ENCODE measurements at regions not wholly inside any gene's neighbourhood (a gene's known extent, or its start where the extent isn't known, plus 50 kb on each side); places are given as distances from the start of the nearest gene placed in this dataset.

- no peaks in the 10 kb centered on the region for H3K36me3 ChIP-seq (ENCODE audit: control insufficient read depth in 2 of 2, insufficient read depth in 2 of 2, low read length in 1 of 2)
- H3K27me3 ChIP-seq (ENCODE audit: control insufficient read depth in 1 of 2, insufficient read depth in 2 of 2, low read length in 2 of 2) = no peaks in the 10 kb centered on the region
- no peaks in the 10 kb centered on the region for H3K9me3 ChIP-seq (ENCODE audit: control insufficient read depth in 2 of 2, insufficient read depth in 1 of 2, low read depth in 1 of 2, low read length in 1 of 2)
- no peaks in the 10 kb centered on the region for H3K4me1 ChIP-seq (ENCODE audit: control insufficient read depth in 2 of 2, insufficient read depth in 2 of 2, low read length in 1 of 2)
- no peak overlapping the region for H3K4me3 ChIP-seq (ENCODE audit: low read depth in 1 of 2, low read length in 2 of 2)
- WGBS, 2 donors = 51 to 55% methylated on average over 3 of the region's 3 CpGs
- H3K27ac ChIP-seq (ENCODE audit: low read depth in 2 of 2, low read length in 1 of 2) = no peak overlapping the region
Observed at GRCh38 chr2:181805228-181806038, 86.1 kb upstream of the ITPRID2 start.

- Histone ChIP-seq H3K4me1 (ENCODE audit: control insufficient read depth in 2 of 2, insufficient read depth in 2 of 2, low read length in 1 of 2) (no peaks in the 10 kb centered on the region), H3K27ac (ENCODE audit: low read depth in 2 of 2, low read length in 1 of 2) (no peak overlapping the region), H3K4me3 (ENCODE audit: low read depth in 1 of 2, low read length in 2 of 2) (no peak overlapping the region), H3K36me3 (ENCODE audit: control insufficient read depth in 2 of 2, insufficient read depth in 2 of 2, low read length in 1 of 2) (no peaks in the 10 kb centered on the region), H3K27me3 (ENCODE audit: control insufficient read depth in 1 of 2, insufficient read depth in 2 of 2, low read length in 2 of 2) (no peaks in the 10 kb centered on the region), H3K9me3 (ENCODE audit: control insufficient read depth in 2 of 2, insufficient read depth in 1 of 2, low read depth in 1 of 2, low read length in 1 of 2) (no peaks in the 10 kb centered on the region)
- WGBS, 2 donors = 11% methylated on average over 1 of the region's 1 CpG
Observed at GRCh38 chr2:181806039-181806392, 85.5 kb upstream of the ITPRID2 start.

GRCh38 chr2:181807526-181807925 is 84.0 kb upstream of the ITPRID2 start:
- Histone ChIP-seq H3K4me1 (ENCODE audit: control insufficient read depth in 2 of 2, insufficient read depth in 2 of 2, low read length in 1 of 2) (no peaks in the 10 kb centered on the region), H3K9me3 (ENCODE audit: control insufficient read depth in 2 of 2, insufficient read depth in 1 of 2, low read depth in 1 of 2, low read length in 1 of 2) (no peaks in the 10 kb centered on the region), H3K4me3 (ENCODE audit: low read depth in 1 of 2, low read length in 2 of 2) (no peak overlapping the region), H3K27me3 (ENCODE audit: control insufficient read depth in 1 of 2, insufficient read depth in 2 of 2, low read length in 2 of 2) (no peaks in the 10 kb centered on the region), H3K36me3 (ENCODE audit: control insufficient read depth in 2 of 2, insufficient read depth in 2 of 2, low read length in 1 of 2) (no peaks in the 10 kb centered on the region), H3K27ac (ENCODE audit: low read depth in 2 of 2, low read length in 1 of 2) (no peak overlapping the region)
- 90 to 91% methylated on average over 2 of the region's 2 CpGs for WGBS, 2 donors

DNA sequence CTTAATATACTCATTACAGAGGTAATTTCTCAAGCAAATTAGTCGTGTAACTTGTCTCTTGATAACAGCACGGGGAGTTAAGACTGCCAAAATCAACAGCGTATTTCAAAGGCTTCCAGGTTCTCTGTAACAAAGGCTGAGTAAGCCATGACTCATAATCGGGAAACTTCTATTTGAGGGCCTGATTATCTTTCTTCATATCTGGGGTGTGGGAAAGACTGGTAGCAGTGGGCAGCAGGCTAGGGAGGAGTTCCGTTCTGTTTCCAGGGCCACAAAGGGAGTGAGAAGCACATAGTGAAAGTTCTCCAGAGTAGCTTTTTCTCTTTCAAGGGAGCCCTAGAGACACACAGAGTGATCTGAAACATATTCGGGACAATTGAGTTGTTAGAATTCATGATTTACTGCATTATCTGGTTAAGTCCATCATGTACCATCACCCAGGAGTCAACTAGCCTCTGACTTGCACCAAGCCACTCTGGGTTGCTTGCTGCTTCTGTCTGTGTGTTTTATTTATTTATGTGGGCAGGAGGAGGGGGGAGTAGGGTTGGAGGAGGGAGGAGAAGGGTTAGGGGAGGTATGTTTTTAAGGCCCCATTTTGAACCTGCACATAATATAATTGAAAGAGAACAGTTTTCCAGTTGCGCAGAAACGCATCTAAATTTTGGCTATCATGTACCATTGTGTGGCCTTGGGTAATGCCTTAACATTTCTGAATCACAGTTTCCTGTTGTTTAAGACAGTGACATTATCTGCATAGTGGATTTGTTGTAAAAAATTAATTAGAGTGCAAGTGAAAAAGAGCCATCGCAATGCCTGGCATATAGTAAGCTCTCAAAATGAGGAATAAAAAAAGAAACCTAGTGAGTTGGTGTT is 80.5 kb upstream of the ITPRID2 start:
- peak overlapping the region; percentile 51 to 64 for H3K27ac ChIP-seq (ENCODE audit: low read depth in 2 of 2, low read length in 1 of 2)
- H3K4me1 ChIP-seq (ENCODE audit: control insufficient read depth in 2 of 2, insufficient read depth in 2 of 2, low read length in 1 of 2) = no peaks in the 10 kb centered on the region
- H3K4me3 ChIP-seq (ENCODE audit: low read depth in 1 of 2, low read length in 2 of 2) = no peak overlapping the region
- no peaks in the 10 kb centered on the region for H3K36me3 ChIP-seq (ENCODE audit: control insufficient read depth in 2 of 2, insufficient read depth in 2 of 2, low read length in 1 of 2)
- 37 to 39% methylated on average over 9 of the region's 9 CpGs for WGBS, 2 donors
- no peaks in the 10 kb centered on the region for H3K9me3 ChIP-seq (ENCODE audit: control insufficient read depth in 2 of 2, insufficient read depth in 1 of 2, low read depth in 1 of 2, low read length in 1 of 2)
- no peaks in the 10 kb centered on the region for H3K27me3 ChIP-seq (ENCODE audit: control insufficient read depth in 1 of 2, insufficient read depth in 2 of 2, low read length in 2 of 2)

DNA sequence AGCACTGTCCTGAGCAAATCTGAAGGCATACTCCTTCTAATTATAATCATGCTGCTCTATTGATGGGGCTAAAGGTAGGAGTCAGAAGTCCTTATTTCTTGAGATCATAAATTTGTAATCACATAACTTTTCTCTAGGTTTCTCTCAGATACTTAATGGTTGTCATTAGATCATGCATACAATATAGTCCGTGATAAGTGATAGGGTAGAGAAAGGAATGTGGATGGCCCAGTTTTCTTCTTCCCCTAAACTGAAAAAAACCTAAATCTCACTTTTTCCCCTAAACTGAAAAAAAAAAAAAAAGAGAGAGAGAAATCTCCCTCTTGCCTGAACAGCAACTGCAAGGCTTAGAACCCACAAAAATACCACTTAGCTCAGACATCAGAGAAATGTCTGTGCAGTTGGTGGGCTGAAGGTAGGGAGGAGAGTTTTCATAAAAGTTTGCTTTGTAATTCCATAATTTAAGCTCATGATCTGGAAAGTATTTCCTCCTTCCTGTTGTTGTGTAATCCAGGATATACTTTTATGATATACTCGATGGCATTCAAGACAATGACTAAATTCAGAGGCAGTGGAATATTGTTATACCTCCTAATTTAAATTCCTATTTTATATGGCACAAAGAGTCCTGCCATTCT is 79.3 kb upstream of the ITPRID2 start:
- H3K27ac ChIP-seq (ENCODE audit: low read depth in 2 of 2, low read length in 1 of 2) = no peak overlapping the region
- H3K9me3 ChIP-seq (ENCODE audit: control insufficient read depth in 2 of 2, insufficient read depth in 1 of 2, low read depth in 1 of 2, low read length in 1 of 2) = no peaks in the 10 kb centered on the region
- no peaks in the 10 kb centered on the region for H3K4me1 ChIP-seq (ENCODE audit: control insufficient read depth in 2 of 2, insufficient read depth in 2 of 2, low read length in 1 of 2)
- H3K4me3 ChIP-seq (ENCODE audit: low read depth in 1 of 2, low read length in 2 of 2) = no peak overlapping the region
- WGBS, 2 donors = 33 to 48% methylated on average over 2 of the region's 2 CpGs
- no peaks in the 10 kb centered on the region for H3K36me3 ChIP-seq (ENCODE audit: control insufficient read depth in 2 of 2, insufficient read depth in 2 of 2, low read length in 1 of 2)
- no peaks in the 10 kb centered on the region for H3K27me3 ChIP-seq (ENCODE audit: control insufficient read depth in 1 of 2, insufficient read depth in 2 of 2, low read length in 2 of 2)

DNA sequence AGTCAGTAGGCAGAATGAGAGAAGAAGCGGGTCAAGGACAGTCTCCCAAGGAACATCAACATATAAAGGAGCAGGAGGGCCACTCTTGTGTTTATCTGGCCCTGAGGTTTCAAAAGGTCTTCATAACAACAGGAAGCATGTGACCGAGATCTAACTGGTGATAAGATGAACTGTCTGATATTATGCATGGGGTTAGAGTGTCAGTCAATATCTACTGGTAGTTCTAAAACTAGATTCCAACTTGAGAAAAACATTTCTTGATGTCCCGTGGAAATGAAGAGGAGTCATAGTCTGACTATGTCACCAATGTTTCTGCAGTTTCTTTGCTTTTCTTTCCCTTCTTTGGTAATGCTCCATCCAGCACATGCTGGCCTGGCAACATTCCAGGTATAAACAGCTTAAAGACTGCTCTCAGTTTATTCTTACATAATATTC is 77.5 kb upstream of the ITPRID2 start:
- no peaks in the 10 kb centered on the region for H3K9me3 ChIP-seq (ENCODE audit: control insufficient read depth in 2 of 2, insufficient read depth in 1 of 2, low read depth in 1 of 2, low read length in 1 of 2)
- H3K36me3 ChIP-seq (ENCODE audit: control insufficient read depth in 2 of 2, insufficient read depth in 2 of 2, low read length in 1 of 2) = no peaks in the 10 kb centered on the region
- H3K27ac ChIP-seq (ENCODE audit: low read depth in 2 of 2, low read length in 1 of 2) = no peak overlapping the region
- WGBS, 2 donors = 75 to 81% methylated on average over 3 of the region's 3 CpGs
- H3K4me3 ChIP-seq (ENCODE audit: low read depth in 1 of 2, low read length in 2 of 2) = no peak overlapping the region
- H3K4me1 ChIP-seq (ENCODE audit: control insufficient read depth in 2 of 2, insufficient read depth in 2 of 2, low read length in 1 of 2) = no peaks in the 10 kb centered on the region
- H3K27me3 ChIP-seq (ENCODE audit: control insufficient read depth in 1 of 2, insufficient read depth in 2 of 2, low read length in 2 of 2) = no peaks in the 10 kb centered on the region

DNA sequence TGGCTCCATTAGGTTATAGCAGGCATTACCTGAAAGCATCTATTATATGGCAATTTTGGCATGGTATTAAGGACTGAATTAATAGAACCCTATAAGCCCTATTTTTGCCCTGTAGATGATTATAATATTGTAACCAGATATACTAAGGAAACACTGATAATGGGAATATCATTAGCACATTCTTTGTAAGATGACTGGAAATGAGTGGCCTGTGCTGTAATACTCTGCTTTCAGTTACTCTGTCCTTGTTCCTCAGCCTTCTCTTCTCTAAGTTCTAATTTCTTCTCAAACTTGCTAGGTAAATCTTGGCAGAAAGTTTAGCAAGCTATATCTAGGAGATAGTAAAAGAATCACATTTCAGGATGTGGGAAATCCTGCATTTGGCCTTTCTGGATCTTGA is 74.0 kb upstream of the ITPRID2 start:
- no peaks in the 10 kb centered on the region for H3K36me3 ChIP-seq (ENCODE audit: control insufficient read depth in 2 of 2, insufficient read depth in 2 of 2, low read length in 1 of 2)
- no peak overlapping the region for H3K27ac ChIP-seq (ENCODE audit: low read depth in 2 of 2, low read length in 1 of 2)
- no peaks in the 10 kb centered on the region for H3K27me3 ChIP-seq (ENCODE audit: control insufficient read depth in 1 of 2, insufficient read depth in 2 of 2, low read length in 2 of 2)
- H3K4me3 ChIP-seq (ENCODE audit: low read depth in 1 of 2, low read length in 2 of 2) = no peak overlapping the region
- no peaks in the 10 kb centered on the region for H3K9me3 ChIP-seq (ENCODE audit: control insufficient read depth in 2 of 2, insufficient read depth in 1 of 2, low read depth in 1 of 2, low read length in 1 of 2)
- H3K4me1 ChIP-seq (ENCODE audit: control insufficient read depth in 2 of 2, insufficient read depth in 2 of 2, low read length in 1 of 2) = no peaks in the 10 kb centered on the region

DNA sequence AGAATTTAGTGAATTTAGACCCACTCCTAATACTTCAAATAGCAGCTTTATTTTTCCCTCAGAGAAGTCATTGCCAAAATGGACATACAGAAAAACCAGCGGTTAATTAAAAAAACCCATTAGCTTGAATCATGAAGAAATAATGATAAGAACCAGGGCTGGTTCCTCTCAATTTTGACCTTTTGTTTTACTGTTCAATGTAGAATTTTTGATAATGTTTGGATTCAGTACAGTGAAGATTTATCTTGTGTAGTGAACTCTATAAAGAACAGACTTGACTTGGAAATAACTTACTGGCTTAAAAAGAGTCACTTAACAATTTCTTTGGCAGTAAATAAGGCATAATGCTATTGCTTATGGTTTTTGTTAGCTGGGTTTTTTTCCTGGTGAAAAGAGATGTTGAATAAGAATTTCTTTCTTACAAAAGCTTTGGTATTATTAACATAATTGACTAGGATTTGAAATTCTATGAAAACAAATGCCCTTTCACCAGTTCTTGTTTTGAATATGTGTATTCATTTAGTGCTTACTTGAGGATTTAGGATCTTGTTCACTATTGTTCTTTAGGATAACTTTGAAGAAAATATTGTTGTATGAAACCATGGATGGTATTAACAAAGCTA is 73.4 kb upstream of the ITPRID2 start:
- no peaks in the 10 kb centered on the region for H3K36me3 ChIP-seq (ENCODE audit: control insufficient read depth in 2 of 2, insufficient read depth in 2 of 2, low read length in 1 of 2)
- H3K27me3 ChIP-seq (ENCODE audit: control insufficient read depth in 1 of 2, insufficient read depth in 2 of 2, low read length in 2 of 2) = no peaks in the 10 kb centered on the region
- H3K27ac ChIP-seq (ENCODE audit: low read depth in 2 of 2, low read length in 1 of 2) = no peak overlapping the region
- no peaks in the 10 kb centered on the region for H3K4me1 ChIP-seq (ENCODE audit: control insufficient read depth in 2 of 2, insufficient read depth in 2 of 2, low read length in 1 of 2)
- H3K4me3 ChIP-seq (ENCODE audit: low read depth in 1 of 2, low read length in 2 of 2) = no peak overlapping the region
- 81 to 89% methylated on average over 1 of the region's 1 CpG for WGBS, 2 donors
- no peaks in the 10 kb centered on the region for H3K9me3 ChIP-seq (ENCODE audit: control insufficient read depth in 2 of 2, insufficient read depth in 1 of 2, low read depth in 1 of 2, low read length in 1 of 2)

DNA sequence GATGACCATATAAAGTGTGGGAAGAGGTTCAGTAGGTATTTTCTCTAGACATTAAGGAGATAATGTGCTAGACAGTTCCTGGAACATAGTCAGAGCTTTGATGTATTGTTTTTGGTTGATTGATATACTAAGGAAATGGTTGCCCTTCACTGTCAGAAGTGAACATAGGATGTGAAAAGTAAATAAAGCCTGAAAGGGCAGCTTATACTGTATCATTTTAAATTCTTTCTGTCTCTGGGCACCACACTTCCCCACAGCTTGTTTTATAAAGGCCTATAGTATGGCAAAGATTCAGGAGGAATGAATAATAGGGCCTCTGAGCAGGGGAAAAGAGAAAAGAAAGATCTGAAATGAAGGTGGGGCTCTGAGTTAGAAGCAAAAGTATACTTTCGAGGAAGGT is 72.7 kb upstream of the ITPRID2 start:
- no peaks in the 10 kb centered on the region for H3K9me3 ChIP-seq (ENCODE audit: control insufficient read depth in 2 of 2, insufficient read depth in 1 of 2, low read depth in 1 of 2, low read length in 1 of 2)
- H3K4me3 ChIP-seq (ENCODE audit: low read depth in 1 of 2, low read length in 2 of 2) = no peak overlapping the region
- no peaks in the 10 kb centered on the region for H3K36me3 ChIP-seq (ENCODE audit: control insufficient read depth in 2 of 2, insufficient read depth in 2 of 2, low read length in 1 of 2)
- no peak overlapping the region for H3K27ac ChIP-seq (ENCODE audit: low read depth in 2 of 2, low read length in 1 of 2)
- H3K27me3 ChIP-seq (ENCODE audit: control insufficient read depth in 1 of 2, insufficient read depth in 2 of 2, low read length in 2 of 2) = no peaks in the 10 kb centered on the region
- WGBS, 2 donors = 72 to 83% methylated on average over 1 of the region's 1 CpG
- H3K4me1 ChIP-seq (ENCODE audit: control insufficient read depth in 2 of 2, insufficient read depth in 2 of 2, low read length in 1 of 2) = no peaks in the 10 kb centered on the region

Measured in esophagus (tissue), 2 donors.